GF-D8 (cell line): ENCODE measurements at regions not wholly inside any gene's neighbourhood (a gene's known extent, or its start where the extent isn't known, plus 50 kb on each side); places are given as distances from the start of the nearest gene placed in this dataset.
"Not testable (repeated sequence)": the region's sequence is repeated elsewhere in the genome, so short reads cannot be mapped to it uniquely, and the experiment has no call there.

Experiments used
- DNase-seq: peaks from one replicate; lab custom pipeline; 2025; lab: John Stamatoyannopoulos, UW

GRCh38 chr4:18754180-18754579 is 732.6 kb upstream of the LCORL start:
- no peak for DNase-seq

GRCh38 chr4:18751083-18751482 is 729.5 kb upstream of the LCORL start:
- DNase-seq: no peak

GRCh38 chr4:18749391-18749790 is 727.8 kb upstream of the LCORL start:
- no peak for DNase-seq

- no peak for DNase-seq
Measured at GRCh38 chr4:18736551-18736950, 715.0 kb upstream of the LCORL start.

DNA sequence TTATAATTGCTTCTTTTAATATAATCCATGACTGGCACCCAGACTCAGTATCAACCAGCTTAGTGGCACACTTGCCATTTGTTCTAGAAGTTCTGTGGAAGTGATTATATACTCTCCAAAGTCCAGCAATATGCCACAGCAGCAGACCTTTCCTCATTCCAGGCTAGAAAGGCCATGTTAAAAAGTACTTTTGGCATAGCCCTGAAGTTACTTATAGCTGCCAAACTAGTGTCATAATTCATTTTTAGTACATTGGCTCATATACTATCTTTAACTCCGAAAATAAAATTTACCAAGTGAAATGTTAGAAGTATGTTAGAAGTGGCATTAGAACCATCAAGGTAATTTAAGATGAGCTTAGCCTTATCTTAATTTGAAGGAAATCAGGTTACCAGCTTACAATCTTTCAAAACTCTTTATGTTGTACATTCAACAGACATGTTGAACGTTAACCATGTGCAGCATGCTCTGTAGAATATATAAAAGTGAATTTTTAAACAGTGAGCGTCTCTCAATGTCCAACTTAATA is 714.2 kb upstream of the LCORL start:
- no peak for DNase-seq

- no peak for DNase-seq
Measured at GRCh38 chr4:18734405-18734804, 712.9 kb upstream of the LCORL start.

DNA sequence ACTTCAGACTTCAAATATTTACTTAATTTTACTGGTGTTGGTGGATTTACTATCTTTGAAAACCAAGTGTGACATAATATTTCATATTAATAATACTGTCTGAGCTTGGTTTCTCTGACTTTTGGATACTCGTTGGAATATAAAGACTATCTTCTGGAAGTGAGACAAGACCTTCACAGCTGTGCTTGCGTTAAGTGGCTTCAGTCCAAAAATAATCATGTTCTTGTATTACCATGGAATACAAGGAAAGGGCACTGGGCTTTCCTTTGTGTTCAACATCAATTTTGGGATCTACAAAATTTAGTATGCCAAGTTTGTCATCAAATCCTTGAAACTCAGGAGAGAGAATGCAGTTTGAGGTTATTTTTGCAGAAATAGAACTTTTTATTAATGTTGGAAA is 712.4 kb upstream of the LCORL start:
- DNase-seq: no peak

GRCh38 chr4:18722748-18723191 is 701.2 kb upstream of the LCORL start:
- DNase-seq: no peak

DNA sequence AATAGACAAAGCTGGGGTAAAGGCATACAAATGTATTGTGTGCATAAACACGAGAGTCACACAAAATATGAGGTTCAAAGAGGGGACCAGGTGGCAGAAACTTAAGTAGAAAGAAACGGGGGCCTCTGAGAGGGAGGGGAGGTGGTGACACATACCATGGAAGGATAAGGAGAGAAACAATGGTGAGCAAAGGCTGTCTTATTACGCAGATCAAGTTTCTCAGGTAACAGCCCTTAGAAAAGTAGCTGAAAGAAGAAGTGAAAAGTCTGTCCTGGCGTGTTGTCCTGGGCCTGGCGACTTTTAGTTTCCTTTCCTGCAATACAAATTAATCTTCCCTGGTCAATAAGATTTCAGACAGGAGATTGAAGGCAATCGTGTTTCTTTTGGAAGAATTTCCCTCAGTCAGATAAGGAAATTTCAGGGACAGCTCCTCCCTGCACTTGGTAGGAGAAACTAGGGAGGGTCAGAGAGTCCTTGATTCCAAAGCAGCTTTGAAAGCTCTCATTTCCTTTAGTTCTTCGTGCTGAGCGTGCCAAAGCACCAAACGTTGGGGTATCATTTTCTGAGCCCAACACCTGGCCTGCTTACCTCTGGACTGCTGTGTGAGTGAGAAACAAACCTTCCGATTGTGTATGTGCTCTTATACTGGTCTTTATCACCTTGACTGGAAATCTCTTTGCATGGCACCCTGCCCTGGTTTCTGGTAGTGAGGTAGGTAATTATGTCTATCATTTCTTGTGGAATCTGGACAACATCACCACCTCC is 676.7 kb upstream of the LCORL start:
- no peak for DNase-seq

GRCh38 chr4:18695733-18696527 is 674.4 kb upstream of the LCORL start:
- DNase-seq: no peak

- no peak for DNase-seq
Measured at GRCh38 chr4:18691431-18692200, 670.1 kb upstream of the LCORL start.

DNA sequence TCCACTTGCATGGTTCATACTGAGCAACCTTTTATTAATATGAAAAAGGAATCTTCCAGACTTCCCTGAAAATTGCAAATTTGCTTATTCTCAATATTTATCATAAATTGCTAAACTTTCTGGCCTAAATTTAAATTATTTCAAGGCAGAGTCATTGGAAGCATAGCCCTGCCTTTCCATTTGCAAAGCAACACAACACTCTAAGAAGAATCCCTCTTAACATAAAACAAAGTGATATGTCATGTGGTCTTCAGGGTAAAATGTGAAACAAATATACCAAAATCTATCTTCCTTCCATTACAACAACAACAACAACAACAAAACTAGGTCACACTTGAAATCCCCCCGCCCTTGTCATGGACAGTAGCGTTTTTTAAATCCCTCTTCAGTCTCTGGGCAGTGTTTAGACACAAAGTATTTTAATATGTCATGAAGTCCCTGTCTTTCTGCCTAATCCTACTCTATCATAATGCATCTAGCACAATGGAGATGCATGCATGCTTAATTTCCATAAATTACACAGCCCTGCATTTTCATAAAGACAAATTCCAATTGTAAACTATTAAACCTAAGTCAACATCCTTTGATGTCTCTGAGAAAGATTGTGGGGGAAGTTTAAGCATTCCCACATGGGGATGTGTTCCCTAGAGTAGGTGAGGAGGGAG is 668.9 kb upstream of the LCORL start:
- DNase-seq: no peak

- DNase-seq: no peak
Measured at GRCh38 chr4:18689308-18690115, 668.0 kb upstream of the LCORL start.

DNA sequence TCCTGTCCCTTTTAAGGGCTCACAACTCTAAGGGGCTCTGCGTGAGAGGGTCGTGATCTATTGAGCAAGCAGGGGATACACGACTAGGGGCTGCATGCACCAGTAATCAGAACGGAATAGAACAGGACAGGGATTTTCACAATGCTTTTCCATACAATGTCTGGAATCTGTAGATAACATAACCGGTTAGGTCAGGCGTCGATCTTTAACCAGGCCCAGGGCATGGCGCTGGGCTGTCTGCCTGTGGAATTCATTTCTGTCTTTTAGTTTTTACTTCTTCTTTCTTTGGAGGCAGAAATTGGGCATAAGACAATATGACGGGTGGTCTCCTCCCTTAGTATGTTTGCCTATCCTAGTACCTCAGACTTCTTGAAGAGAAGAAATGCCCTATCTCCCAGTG is 666.8 kb upstream of the LCORL start:
- not testable (repeated sequence) for DNase-seq

DNA sequence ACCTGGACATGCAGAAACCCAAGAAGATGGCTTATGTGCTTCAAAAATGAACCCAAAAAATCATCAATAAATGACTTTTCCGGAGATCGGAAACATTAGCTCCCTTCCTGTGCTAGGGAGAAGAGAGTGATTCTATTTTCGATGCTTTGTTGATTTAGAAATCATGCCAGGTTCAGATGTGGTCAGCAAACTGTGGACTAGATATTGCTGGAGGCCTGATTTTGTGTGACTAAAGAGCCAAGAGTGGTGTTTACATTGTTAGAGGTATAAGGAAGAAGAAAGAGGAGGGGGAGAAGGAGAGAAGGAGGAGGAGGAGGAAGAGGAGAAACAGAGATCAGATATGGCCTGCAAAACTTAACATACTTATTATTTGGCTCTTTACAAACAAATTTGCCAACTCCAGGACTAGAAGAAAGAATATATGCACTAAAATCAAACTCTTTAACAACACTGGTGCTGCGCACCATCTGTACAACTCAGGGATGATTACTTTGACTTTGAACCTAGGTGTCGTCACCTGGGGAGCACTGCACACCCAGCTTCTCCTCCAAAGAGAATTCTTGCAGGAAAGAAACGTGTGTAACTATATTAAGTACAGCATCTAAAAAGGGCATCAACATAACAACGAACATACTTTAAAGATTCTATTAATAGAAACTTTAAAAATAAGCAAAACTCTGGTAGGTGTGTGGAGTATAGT is 664.9 kb upstream of the LCORL start:
- DNase-seq: no peak

GRCh38 chr4:18684932-18685331 is 663.4 kb upstream of the LCORL start:
- no peak for DNase-seq

GRCh38 chr4:18676526-18676915 is 655.0 kb upstream of the LCORL start:
- no peak for DNase-seq

DNA sequence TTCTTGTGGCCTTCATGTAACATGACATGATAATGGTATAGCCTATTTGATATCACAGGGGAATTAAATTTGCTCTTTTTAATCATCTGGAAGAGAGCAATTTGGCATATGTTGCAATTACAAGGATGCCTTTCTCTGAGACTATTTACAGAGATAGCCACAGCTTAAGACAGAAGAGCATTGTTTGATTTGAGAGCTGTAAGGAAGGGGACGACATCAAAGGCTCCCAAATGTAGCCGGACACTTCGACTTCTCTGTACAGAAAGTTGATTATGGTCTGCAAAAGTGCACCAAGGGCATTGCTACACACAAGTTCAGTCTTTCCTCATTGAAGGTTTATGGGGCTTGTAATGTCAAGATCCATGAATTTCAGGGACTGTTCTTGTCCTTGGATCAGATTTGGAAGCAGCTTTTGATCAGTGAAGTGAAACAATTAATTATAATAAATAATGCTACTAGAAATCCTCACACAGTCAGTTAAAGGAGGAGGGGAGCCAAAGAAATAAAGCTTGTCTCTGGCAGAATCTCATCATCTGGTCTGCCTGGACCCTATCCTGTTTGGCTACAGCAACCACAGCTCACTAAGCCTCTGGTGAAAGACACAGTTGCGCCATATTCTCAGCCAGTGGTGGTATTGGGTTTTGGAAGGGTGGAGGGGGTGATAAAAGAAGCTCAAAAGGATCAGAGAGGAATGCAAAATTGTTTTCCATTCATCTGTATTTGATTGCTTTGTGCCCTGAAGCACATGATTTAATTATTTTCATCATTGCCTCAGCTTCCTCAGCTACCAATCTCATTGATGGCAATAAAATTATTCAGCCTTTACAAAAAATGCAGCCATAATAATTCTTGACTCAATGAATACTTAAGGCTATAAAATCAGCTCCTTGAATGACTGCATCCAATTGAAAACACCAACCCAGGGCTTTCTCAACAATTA is 654.3 kb upstream of the LCORL start:
- no peak for DNase-seq

GRCh38 chr4:18670034-18670433 is 648.5 kb upstream of the LCORL start:
- no peak for DNase-seq
